AML-193 (cell line): ENCODE measurements at regions not wholly inside any gene's neighbourhood (a gene's known extent, or its start where the extent isn't known, plus 50 kb on each side); places are given as distances from the start of the nearest gene placed in this dataset.

Source experiments
- DNase-seq, 2 experiments: peaks; one replicate each; lab custom pipeline; 2025; lab: John Stamatoyannopoulos, UW

GRCh38 chr4:59068722-59069418 lies 1958.7 kb upstream of the IGFBP7 start:
- no peak for DNase-seq

GRCh38 chr4:59086410-59086809 lies 1976.2 kb upstream of the IGFBP7 start:
- DNase-seq = no peak

- DNase-seq = no peak
Measured at GRCh38 chr4:59091146-59092142, 1981.3 kb upstream of the IGFBP7 start.

- DNase-seq = no peak
Measured at GRCh38 chr4:59094505-59094904, 1984.3 kb upstream of the IGFBP7 start.

GRCh38 chr4:59102311-59102710 lies 1992.1 kb upstream of the IGFBP7 start:
- DNase-seq = no peak

GRCh38 chr4:59120287-59120814 lies 2010.2 kb upstream of the IGFBP7 start:
- no peak for DNase-seq

- no peak for DNase-seq
Measured at GRCh38 chr4:59122626-59123025, 2012.4 kb upstream of the IGFBP7 start.

GRCh38 chr4:59126159-59126558 lies 2016.0 kb upstream of the IGFBP7 start:
- DNase-seq = no peak

GRCh38 chr4:59127006-59127405 lies 2016.8 kb upstream of the IGFBP7 start:
- no peak for DNase-seq

GRCh38 chr4:59127743-59128142 lies 2017.6 kb upstream of the IGFBP7 start:
- DNase-seq = no peak

- DNase-seq = no peak
Measured at GRCh38 chr4:59135248-59135985, 2025.2 kb upstream of the IGFBP7 start.

- no peak for DNase-seq
Measured at GRCh38 chr4:59161249-59161648, 2038.9 kb upstream of the ADGRL3 start.

- no peak for DNase-seq
Measured at GRCh38 chr4:59175617-59176016, 2024.5 kb upstream of the ADGRL3 start.

GRCh38 chr4:59179372-59179771 lies 2020.8 kb upstream of the ADGRL3 start:
- DNase-seq = no peak

GRCh38 chr4:59180161-59180560 lies 2020.0 kb upstream of the ADGRL3 start:
- no peak for DNase-seq

GRCh38 chr4:59180969-59181368 lies 2019.2 kb upstream of the ADGRL3 start:
- no peak for DNase-seq

GRCh38 chr4:59195839-59196238 lies 2004.3 kb upstream of the ADGRL3 start:
- DNase-seq = no peak

GRCh38 chr4:59200992-59201391 lies 1999.1 kb upstream of the ADGRL3 start:
- DNase-seq = no peak

- DNase-seq = no peak
Measured at GRCh38 chr4:59217910-59218631, 1982.1 kb upstream of the ADGRL3 start.

- DNase-seq = no peak
Measured at GRCh38 chr4:59222221-59222620, 1977.9 kb upstream of the ADGRL3 start.

- DNase-seq = no peak
Measured at GRCh38 chr4:59223292-59223941, 1976.7 kb upstream of the ADGRL3 start.
